ENCODE measurements at regions not wholly inside any gene's neighbourhood (a gene's known extent, or its start where the extent isn't known, plus 50 kb on each side); places are given as distances from the start of the nearest gene placed in this dataset.

DNA sequence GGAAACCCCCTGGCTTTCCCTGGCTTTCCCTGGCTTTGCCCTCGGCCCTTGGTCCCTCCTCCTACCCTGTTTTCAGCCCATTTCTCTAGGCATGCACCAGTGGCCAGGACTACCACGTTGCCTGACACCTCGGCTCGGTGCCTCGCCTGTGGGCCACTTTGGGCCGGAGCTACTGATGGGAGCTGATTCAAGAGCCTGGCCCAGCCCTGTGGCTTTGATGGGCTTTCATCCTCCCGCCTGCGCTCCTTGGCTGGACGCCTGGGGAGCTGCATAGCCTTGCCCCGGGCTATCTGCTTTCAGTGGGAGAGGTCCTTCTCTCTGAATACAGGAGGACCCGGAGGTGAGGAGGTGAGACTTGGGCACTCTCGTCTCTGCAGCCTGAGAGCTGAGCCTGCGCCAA, 192.7 kb upstream of the HES1 start:
- TF ChIP-seq, protein P1, sequence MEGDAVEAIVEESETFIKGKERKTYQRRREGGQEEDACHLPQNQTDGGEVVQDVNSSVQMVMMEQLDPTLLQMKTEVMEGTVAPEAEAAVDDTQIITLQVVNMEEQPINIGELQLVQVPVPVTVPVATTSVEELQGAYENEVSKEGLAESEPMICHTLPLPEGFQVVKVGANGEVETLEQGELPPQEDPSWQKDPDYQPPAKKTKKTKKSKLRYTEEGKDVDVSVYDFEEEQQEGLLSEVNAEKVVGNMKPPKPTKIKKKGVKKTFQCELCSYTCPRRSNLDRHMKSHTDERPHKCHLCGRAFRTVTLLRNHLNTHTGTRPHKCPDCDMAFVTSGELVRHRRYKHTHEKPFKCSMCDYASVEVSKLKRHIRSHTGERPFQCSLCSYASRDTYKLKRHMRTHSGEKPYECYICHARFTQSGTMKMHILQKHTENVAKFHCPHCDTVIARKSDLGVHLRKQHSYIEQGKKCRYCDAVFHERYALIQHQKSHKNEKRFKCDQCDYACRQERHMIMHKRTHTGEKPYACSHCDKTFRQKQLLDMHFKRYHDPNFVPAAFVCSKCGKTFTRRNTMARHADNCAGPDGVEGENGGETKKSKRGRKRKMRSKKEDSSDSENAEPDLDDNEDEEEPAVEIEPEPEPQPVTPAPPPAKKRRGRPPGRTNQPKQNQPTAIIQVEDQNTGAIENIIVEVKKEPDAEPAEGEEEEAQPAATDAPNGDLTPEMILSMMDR (optimal IDR thresholded peaks at IDR 0.05 in 1 of 3, IDR thresholded peaks at IDR 0.05 in 1 of 3, conservative IDR thresholded peaks at IDR 0.05 in 1 of 3; ENCODE audit: extremely low read depth in 1 of 3, insufficient read depth in 2 of 3, low read length in 3 of 3), result no peak
- TF ChIP-seq EZH2 (IDR thresholded peaks at IDR 0.05; ENCODE audit: low read length), result no peak

Data from keratinocyte (primary cell).